Activated CD4-positive, CD25-positive, alpha-beta regulatory T cell treated with anti-CD3 and anti-CD28 coated beads, Interleukin-2, amount 50 U/mL, for 72 hours (primary cell): ENCODE measurements at regions not wholly inside any gene's neighbourhood (a gene's known extent, or its start where the extent isn't known, plus 50 kb on each side); places are given as distances from the start of the nearest gene placed in this dataset.
"Not testable (repeated sequence)": the region's sequence is repeated elsewhere in the genome, so short reads cannot be mapped to it uniquely, and the experiment has no call there.

Experiments
- DNase-seq: peaks from one replicate; pipeline ENCODE4 v3.0.0; 2021

DNA sequence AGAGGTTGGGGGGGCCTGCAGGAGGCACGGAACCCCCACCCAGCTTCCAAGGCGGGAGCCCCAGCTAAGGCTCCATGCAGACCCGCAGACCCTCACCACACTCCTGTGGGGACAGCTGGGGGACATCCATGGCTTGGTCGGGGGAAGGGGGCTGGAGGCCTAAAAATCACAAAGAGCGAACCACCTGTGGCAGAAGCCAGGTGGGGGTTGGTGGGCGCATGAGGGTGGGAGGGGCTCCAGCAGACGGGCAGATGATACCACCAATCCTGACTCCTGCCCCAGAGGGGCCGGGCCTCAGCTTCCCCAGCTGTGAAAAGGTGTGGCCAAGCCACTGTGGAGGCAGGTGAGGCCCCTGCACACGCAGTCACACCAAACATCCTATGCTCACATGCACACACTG is 111.6 kb downstream of the FAM53A start:
- no peak for DNase-seq

DNA sequence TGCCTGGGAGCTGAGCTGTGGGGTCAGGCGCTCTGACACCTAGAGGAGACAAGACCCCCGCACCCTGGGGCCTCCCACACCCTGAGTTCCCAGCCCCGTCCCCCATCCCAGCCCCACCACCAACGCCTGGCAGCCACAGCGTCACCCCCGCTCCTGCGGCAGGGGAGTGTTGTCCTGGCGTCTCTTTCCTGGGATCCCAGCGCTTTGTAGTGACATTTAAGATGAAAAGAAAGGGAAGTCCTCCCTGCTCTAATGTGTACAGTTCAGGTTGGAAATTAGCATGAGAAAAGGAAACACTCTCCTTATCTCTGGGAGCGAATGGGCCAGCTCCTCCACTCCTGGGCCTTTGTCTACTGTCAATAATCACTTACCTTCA is 112.1 kb downstream of the FAM53A start:
- no peak for DNase-seq

DNA sequence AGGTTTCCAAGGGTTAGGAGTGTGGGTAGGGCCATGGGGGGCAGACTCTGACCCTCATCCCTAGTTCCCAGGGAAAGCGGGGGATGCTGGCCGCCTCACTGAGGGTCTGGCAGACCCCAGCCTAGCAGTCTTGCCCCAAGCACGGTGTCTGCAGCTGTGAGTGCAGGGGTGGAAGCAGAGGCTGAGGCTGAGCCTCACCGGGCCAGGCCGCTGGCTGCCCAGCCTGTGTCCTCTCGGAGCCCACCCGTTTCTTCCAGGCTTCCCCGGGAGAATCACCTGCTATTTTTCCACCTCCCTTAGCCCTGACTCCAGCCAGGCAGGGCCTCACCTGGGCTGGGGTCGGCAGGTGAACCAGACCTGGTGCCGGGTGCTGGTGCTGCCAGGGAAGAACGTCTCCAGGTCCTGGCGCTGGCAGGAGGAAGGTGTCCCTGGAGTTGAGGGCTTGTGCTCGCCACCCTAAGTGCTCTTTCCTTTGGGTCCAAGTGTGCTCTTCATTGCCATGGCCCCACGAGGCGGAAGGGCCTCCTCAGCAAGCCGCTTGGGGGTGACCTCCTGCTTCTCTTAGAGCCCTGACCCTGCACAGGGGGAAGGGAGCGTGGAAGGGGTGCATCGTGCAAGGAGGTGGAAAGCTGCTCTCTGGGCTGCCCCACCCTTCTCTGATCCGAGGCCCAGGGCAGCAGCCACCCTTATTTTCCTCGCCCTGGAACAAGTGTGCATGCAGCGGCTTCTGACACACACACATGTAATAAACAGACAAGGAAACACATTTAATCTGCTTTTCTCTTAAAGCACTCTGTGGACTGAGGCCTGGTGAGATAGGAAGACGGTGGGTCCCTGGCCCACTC is 112.7 kb downstream of the FAM53A start:
- DNase-seq, result no peak

DNA sequence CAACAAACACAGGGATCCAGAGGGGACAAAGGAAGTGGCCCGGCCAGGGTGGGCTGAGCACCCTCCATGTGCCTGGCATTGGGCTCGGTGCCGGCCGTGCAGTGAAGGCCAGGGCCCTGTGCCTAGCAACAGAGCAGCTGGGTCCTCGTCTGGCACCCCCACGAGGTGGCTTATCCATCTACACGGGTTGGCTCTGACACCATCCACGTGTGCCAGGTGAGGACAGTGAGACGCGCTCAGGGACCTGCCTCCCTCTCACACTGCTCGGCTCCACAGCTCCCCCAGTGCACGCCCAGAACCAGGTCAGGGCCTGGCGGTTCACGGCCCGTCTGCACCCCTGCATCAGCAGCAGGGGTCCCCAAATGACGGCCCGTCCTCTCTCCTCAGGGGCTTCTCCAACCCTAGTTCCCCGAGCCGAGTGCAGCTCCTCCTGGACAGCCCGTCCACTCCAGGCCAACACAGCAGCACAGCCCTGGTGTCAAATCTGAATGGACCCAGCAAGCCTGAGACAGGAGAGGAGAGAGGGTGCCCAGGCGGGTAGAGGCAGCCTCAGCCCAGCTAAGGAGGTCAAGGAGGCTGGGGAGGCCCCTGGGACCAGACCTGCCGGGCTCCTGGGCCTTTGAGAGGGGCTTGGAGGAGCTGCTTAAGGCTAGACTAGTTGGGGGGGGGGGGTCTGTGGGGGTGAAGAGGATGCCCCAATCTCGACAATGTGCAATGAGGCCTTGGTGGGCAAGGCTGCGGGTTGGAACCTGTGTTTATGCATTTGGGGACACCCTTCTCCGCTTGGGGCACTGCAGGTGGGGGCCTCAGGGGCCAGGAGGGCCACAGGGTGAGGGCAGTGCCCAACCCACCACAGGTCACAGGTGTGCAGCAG is 113.6 kb downstream of the FAM53A start:
- DNase-seq, result no peak

DNA sequence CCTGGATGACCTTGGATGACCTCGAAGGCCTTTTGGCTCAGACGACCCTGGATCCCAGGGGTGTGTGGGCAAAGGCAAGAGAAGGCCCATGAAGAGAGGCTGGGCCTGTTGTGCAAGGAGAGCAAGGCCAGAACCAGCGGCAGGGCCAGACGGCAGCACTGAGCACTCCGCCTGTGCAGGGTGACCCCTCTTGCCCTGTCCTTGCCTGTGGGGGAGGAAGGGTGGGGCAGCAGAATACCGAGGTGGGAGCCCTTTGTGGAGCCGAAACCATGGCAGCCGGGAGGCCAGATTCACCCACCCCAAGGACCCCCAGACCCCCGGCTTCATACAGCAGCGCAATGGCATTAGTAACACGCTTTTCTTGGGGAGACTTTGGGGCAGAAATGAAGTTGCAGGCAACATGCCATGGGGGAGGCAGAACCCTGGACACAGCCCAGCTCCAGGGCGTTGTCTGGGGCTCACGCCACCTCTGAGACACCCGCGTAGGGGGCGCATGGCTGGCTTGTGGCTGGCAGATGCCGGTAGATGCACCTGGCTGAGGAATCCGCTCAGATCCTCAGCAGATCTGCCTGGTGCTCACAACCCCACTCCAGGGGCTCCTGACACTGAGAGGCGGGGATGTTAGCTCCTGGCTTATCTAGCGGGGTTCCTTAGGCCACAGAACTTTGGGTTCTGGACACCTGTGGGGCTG is 114.5 kb downstream of the FAM53A start:
- DNase-seq, result no peak

DNA sequence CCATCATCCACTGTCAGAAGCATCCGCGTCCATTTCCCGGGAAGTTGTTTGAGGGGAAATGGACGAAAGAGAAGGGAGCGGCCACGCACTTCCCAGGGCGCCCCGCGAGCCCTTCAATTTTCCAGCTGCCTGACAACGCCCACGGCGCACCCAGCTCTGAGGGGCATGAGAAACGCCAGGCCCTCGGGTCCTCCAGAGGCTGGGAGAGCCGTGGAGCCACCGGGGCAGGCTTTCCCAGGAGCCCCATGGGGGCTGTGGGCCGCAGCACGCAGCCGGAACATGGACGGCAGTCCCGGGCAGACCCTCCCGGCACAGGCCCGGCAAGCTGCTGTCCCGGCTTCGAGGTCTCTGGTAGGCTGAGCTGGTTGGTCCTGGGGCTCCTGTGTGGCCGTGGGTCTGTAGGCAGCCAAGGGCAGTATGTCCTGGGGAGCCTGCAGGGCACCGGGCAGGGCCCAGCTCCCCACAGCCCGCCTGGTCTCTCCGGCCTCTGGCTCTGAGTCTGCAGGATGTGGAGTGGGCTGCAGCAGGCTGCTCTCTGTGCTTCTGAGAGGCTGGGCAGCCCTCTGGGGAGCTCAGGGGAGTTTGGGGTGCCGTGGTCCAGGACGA is 115.2 kb downstream of the FAM53A start:
- no peak for DNase-seq

DNA sequence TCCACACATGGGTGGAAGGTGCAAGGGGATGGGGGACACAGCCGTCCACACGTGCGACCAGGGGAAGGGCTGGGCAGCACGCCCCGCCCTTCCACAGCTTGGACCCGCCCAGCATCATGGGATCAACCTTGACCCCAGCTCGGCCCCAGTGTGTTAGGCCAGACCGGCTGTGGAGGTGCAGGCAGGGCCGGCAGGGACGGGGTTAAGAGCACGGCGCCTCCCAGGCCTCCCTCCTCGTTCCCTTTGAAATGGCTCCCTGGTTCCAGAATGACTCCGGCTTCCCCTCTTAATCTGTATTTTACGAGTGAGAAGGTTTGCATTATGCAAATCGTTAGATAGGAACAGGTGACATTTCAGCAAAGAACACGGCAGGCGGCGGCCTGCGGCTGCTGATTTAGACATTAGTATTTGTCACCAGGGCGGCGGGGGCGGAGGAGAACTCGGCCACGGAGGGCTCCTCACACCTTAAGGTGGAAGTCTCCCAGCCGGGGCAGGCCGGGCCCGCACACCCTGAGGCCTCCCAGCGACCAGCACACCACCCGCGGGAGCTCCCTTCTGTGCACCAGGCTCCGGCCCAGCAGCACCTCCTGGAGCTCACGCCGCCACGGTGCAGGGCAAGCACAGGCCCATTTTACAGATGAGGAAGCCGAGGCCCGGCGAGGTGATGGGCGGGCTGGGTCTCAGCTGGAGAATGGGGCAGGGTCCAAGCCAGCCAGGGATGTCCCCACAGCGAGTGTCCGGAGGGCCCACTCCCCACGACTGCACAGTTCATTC is 116.1 kb downstream of the FAM53A start:
- no peak for DNase-seq

DNA sequence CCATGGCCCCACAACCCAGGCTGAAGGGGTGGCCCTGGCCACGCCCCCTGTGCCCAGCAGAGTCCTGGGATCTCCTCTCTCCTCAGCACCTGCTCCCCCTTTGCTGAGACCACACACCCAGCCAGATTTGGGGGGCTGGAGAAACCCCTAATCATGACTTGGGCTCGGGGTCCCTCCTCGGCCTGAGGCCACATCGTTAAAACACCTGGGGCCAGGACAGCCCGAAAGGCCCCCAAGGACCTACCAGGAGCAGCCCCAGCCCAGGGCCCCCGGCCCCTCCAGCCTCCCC is 116.7 kb downstream of the FAM53A start:
- DNase-seq, result no peak

DNA sequence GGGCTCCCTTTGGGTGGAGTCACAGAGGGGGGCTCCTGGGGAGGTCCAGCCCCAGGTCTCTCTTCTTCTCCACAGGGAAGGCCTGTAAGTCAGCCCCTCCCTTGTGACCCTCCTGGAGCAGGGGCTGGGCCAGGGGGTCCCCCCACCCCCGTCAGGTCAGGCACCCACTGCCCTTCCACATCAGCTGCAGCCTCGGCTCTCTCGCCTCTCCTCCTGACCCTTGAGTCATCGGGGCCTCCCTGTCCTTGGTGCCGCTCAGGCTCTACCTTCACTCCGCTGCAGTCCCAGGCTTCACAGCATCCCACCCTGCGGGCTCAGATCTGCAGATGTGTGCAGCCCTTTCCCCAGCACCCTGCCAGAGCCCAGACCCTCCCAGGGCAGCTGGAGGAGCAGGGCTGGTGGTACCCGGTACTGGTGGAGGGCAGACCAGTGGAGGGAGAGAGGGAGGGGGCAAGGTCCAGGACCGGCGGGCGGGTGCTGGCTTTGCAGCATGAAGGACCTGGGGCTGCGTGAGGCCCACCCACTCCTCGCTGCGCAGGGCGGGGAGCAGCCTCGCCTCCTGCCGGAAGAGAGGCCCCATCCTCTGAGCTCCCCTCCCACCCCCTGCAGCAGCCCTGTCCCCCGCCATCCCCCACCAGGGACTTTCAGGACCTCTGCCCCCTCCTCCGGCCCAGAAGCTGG is 117.1 kb downstream of the FAM53A start:
- DNase-seq, result no peak

DNA sequence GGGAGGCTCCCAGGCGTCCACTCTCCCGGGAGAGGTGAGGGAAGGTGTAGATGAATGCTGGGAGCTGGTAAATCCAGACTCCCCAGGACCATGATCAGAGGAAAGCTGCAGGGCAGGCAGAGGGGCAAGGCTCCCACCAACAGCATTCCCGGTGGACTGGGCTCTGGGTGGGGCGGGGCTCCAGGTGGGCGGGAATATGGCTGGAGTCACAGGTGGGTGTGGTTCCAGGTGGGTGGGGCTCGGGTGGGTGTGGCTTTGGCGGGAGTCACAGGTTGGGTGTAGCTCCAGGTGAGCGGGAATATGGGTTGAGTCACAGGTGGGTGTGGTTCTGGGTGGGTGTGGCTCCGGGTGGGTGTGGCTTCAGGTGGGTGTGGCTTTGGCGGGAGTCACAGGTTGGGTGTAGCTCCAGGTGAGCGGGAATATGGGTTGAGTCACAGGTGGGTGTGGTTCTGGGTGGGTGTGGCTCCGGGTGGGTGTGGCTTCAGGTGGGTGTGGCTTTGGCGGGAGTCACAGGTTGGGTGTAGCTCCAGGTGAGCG is 117.7 kb downstream of the FAM53A start:
- not testable (repeated sequence) for DNase-seq

DNA sequence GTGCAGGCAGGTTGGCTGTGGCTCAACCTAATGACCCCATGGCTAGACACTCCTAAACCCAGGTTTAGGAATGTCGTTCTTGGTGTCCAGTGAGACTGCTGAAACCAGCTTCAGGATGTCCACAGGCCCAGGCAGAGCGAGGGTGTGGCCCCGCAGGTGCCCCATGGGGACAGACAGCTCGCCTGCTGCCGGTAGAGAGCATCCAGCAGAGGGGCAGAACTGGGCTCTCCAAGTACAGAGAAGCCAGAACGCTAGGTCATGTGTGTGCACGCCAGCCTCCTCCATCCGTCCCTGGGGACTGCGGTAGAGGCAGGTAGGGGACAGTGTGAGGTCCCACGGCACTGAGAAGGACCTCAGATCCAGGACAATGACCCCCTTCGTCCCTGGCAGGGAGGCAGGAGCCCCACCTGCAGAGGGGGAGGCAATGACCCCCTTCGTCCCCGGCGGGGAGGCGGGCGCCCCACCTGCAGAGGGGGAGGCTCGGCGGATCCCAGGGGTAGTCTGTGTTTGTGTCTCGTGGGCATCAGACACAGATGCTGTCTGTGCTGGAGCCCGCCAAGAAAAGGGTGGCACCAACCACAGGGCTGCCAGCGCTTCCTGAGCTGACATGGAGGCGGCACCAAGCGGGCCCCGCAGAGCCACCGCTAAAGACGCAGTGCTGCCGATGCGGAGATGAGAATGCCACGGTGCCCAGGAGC is 118.4 kb downstream of the FAM53A start:
- no peak for DNase-seq

DNA sequence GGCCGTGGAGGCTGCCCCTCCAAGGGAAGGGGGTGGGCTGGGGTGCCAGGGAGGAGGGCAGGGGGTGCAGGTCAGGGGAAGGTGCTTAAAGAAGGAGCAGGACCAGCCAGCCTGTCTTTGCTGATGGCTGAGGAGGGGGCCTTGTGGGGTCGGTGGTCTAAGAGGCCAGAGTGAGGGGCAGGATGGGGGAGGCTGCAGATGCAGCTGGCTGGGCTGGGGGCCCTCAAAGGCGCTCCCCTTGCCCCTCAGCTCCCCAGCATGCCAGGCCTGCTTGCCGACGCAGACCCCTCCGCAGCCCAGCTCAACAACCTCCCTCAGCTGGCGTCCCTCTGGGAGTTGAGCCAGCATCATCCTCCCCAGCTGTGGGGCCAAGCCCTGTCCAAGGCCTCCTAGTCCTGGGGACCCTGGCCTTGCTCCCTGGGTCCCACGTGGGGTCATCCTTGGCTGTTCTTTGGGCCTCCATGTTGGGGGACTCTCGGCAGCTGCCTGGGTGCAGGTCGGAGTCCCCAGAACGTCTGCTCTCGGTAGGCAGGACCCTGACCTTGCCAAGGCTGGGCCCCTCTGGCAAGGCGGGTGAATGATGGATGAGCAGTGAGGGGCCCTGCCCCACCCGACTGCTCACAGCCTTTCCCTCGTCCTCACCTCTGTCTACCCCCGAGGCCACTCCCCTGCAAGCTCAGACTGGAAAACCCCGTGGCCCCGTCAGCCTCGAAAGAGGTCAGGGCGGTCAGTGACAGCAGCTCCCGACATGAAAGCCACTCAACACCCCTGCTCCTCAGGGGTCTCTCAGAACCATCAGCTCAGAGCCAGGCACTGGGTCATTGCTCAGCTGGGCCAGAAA is 119.4 kb downstream of the FAM53A start:
- DNase-seq, result no peak

DNA sequence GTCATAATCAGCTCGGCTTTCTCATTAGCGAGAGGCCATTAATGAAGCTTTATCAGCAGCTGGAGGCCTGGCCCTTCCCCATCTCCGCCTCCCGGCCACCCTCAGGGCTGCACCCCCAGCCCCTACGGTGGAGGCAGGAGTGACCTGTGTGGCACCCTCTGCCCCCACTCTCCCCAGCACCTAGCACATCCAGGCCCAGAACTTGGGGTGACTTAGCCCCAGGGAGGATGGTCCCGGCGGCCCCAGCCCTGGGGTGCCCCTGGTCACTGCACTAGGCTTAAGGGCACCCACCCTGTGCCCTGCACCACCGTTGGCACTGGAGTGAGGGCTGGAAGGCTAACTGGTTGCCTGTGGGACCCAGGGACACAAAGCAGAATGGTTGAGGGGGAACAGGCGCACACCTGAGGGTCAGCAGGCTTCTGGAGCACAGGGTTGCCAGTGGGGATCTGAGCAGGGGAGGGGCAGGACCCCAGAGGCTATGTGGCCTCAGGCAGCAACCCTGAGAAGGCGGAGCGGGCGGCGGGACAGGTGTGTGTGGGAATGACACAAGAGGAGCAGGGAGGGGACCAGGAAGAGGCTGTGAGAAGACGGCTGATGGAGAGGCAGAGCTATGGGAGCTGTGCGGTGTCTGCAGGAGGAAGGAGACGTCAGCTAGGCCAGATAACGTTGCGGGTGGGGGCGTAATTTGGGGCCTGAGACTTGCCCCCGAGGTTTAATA is 120.2 kb downstream of the FAM53A start:
- DNase-seq, result no peak

DNA sequence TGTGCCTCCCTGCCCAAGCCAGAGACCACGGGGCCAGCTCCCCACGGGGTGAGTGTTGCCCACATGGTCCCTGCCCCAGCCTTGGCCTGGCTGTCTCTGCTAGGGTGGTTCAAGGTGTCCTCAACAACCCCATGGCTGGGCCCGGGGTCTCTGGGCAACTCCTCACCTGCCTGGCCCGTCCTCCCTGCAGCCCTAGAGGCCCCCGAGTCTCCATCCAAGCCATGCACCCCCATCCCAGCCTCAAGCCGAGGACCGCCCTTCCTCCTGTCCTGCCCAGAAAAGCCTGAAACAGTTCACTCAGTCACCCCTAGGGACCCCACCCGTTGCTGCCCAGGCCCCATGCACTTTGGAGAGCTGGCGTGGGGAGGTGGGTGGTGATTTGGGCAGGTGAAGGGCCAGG is 120.9 kb downstream of the FAM53A start:
- no peak for DNase-seq

DNA sequence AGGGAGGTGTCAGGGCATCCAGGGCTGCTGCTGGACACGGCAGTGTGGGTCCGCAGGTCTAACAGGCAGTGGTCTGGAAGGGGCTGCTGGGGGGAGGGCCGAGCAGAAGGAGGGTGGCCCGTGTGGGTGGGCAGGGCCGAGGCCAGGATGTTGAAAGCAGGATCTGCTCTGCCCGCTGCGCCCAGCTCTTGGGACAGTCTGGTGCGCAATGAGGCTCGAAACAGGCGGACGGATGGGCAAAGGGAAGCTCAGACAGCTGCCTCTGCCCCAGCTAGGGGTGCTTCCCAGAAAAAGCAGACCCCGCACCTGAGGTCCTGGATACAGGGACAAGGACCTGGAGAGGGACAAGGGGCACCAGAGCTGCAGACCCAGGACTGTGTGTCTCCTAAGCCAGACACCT is 121.3 kb downstream of the FAM53A start:
- DNase-seq, result no peak

DNA sequence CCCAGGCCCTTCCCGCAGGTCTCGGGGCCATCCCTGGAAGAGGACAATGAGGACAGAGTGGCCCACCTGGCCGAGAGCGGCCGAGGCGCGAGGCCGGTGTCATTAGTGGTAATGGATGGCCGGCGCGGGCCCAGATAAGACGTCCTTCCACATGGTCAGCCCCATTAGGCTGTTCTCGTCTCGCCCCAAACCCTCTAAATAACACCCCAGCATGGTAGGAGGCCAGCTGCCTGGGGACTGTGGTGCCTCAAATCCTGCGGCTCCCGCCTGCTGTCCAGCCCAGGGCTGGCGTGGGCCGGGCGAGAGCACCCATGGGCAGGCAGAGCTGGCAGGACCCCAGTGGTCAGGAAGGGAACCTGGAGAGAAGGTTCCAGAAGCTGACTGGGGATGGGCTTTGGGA is 121.7 kb downstream of the FAM53A start:
- no peak for DNase-seq

DNA sequence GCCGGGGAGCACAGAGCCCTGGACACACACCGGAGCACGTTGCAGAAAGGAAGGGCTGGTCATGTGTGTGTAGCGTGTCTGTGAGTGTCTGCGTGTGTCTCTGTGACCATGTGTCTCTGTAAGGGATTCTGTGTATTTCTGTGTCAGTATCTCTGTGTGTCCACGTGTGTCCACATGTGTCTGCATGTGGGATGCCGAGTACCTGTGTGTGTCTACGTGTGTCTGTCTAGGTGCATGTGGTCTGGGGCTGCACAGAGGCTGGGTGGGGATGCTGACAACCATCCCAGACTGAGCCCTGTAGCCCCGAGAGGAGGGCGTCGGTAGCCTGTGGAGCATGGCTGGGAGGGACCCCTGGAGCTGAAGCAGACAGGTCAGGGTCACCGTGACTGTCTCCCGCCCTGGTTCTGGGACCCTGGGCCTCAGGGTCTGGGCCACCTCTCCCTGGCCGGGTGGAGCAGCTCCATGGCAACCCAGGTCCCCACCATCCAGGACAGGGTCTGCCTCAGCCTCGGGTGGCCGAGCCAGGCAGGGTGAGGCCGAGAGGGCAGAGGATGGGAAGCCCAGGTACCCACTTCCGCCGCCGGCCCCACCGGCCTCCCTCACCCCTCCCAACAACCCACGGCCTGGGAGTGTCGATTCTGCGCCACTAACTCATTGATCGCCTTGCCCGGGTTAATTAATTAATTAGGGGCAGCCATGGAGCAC is 122.7 kb downstream of the FAM53A start:
- DNase-seq, result no peak

DNA sequence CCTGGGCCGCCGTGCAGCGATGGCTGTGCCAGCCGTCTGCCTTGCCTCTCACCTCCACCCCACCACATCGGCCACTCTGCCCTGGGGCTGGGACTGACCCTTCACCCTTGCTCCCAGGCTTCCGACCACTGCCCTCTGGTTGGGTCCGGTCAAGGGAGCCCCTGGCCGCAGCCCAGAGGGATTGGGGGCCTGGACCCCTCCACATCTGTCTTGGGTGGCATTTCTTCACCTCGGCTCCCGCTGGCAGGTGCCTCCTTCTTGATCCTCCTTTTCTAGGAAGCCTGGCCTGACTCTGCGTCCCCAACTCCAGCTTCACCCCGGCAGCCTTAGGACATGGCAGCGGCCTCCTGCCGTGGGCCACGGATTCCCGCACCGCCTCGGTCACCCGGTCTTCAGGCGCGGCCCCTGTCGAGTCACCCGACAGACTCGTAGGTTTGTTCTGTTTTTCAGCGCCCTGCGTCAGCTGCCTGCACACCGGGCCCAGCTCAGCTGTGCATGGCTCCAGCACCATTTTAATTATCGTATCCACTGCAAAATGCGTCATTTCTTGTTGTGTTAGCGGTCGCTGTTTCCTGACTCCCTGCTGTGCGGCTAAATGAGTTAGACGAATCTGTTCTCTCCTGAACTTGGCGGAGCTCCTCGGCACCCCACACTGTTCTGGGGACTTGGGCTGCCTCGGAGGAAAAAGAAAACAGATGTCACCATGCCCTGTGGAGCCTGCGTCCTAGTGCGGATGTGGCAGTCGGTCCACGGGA is 124.0 kb downstream of the FAM53A start:
- DNase-seq, result no peak
